ENCODE measurements at regions not wholly inside any gene's neighbourhood (a gene's known extent, or its start where the extent isn't known, plus 50 kb on each side); places are given as distances from the start of the nearest gene placed in this dataset.

GRCh38 chr4:12265554-12265953 lies 836.9 kb upstream of the HS3ST1 start:
- TF ChIP-seq CTCF (conservative IDR thresholded peaks at IDR 0.05; ENCODE audit: low read depth, low read length) (no peak), EZH2 (IDR thresholded peaks at IDR 0.05; ENCODE audit: borderline replicate concordance, low read depth, low read length, poor library complexity, severe bottlenecking) (no peak)

Data from A673 (cell line).